ENCODE measurements at regions not wholly inside any gene's neighbourhood (a gene's known extent, or its start where the extent isn't known, plus 50 kb on each side); places are given as distances from the start of the nearest gene placed in this dataset.

GRCh38 chr5:152884006-152884405 is 478.9 kb upstream of the NMUR2 start:
- DNase-seq, result no peak

- DNase-seq, result no peak
Observed at GRCh38 chr5:152900332-152900731, 495.3 kb upstream of the NMUR2 start.

GRCh38 chr5:152901754-152902153 is 496.7 kb upstream of the NMUR2 start:
- no peak for DNase-seq

GRCh38 chr5:152905286-152905685 is 500.2 kb upstream of the NMUR2 start:
- no peak for DNase-seq

- DNase-seq, result no peak
Observed at GRCh38 chr5:152907488-152908245, 502.6 kb upstream of the NMUR2 start.

- DNase-seq, result no peak
Observed at GRCh38 chr5:152912924-152913323, 507.8 kb upstream of the NMUR2 start.

GRCh38 chr5:152932621-152933020 is 527.5 kb upstream of the NMUR2 start:
- no peak for DNase-seq

GRCh38 chr5:152933056-152933455 is 528.0 kb upstream of the NMUR2 start:
- no peak for DNase-seq

- no peak for DNase-seq
Observed at GRCh38 chr5:152938630-152939029, 533.6 kb upstream of the NMUR2 start.

- no peak for DNase-seq
Observed at GRCh38 chr5:152942633-152943336, 537.7 kb upstream of the NMUR2 start.

- no peak for DNase-seq
Observed at GRCh38 chr5:152953788-152954483, 536.5 kb upstream of the GRIA1 start.

- DNase-seq, result no peak
Observed at GRCh38 chr5:152956943-152957613, 533.4 kb upstream of the GRIA1 start.

- no peak for DNase-seq
Observed at GRCh38 chr5:152978141-152978835, 512.2 kb upstream of the GRIA1 start.

GRCh38 chr5:152987131-152987530 is 503.3 kb upstream of the GRIA1 start:
- DNase-seq, result no peak

- no peak for DNase-seq
Observed at GRCh38 chr5:152990217-152990616, 500.3 kb upstream of the GRIA1 start.

GRCh38 chr5:152990649-152991048 is 499.8 kb upstream of the GRIA1 start:
- DNase-seq, result no peak

GRCh38 chr5:152994033-152994680 is 496.3 kb upstream of the GRIA1 start:
- DNase-seq, result no peak

- DNase-seq, result no peak
Observed at GRCh38 chr5:152995214-152995725, 495.2 kb upstream of the GRIA1 start.

- DNase-seq, result no peak
Observed at GRCh38 chr5:153005711-153006110, 484.8 kb upstream of the GRIA1 start.

GRCh38 chr5:153006681-153007080 is 483.8 kb upstream of the GRIA1 start:
- no peak for DNase-seq

- no peak for DNase-seq
Observed at GRCh38 chr5:153014194-153014593, 476.3 kb upstream of the GRIA1 start.

GRCh38 chr5:153018121-153018520 is 472.3 kb upstream of the GRIA1 start:
- DNase-seq, result no peak

All from stimulated activated CD4-positive, alpha-beta T cell treated with anti-CD3 and anti-CD28 coated beads, Interleukin-1b, Interleukin-23, amount 100 ng/mL, for 48 hours (primary cell).